OCI-LY3 (cell line): ENCODE measurements at regions not wholly inside any gene's neighbourhood (a gene's known extent, or its start where the extent isn't known, plus 50 kb on each side); places are given as distances from the start of the nearest gene placed in this dataset.

Experiments
- CTCF ChIP-seq: fragments of 200-600, 300-600 bp; sonication (generic); IDR thresholded peaks from 2 replicates; pipeline ENCODE4 v1.5.1; 2014; ENCODE audit warnings: antibody characterized with exemption, low read length, low read depth
- EZH2phosphoT487 ChIP-seq: fragments of 200-600 bp; shearing (Covaris generic); IDR thresholded peaks from 2 replicates; pipeline ENCODE4 v1.6.1; 2018; ENCODE audit warnings: antibody characterized with exemption, mixed run types, low read depth

- TF ChIP-seq CTCF = no peak
- no peak for TF ChIP-seq EZH2phosphoT487
These were observed 187.7 kb upstream of the CHD1 start for GRCh38 chr5:99116526-99116925.
